Fibroblast of peridontal ligament (primary cell): ENCODE measurements at regions not wholly inside any gene's neighbourhood (a gene's known extent, or its start where the extent isn't known, plus 50 kb on each side); places are given as distances from the start of the nearest gene placed in this dataset.
"Not testable (repeated sequence)": the region's sequence is repeated elsewhere in the genome, so short reads cannot be mapped to it uniquely, and the experiment has no call there.

ENCODE experiments used
- DNase-seq: peaks from one replicate; pipeline ENCODE4 v3.0.0-alpha.2; 2010; ENCODE audit errors: extremely low read depth

DNA sequence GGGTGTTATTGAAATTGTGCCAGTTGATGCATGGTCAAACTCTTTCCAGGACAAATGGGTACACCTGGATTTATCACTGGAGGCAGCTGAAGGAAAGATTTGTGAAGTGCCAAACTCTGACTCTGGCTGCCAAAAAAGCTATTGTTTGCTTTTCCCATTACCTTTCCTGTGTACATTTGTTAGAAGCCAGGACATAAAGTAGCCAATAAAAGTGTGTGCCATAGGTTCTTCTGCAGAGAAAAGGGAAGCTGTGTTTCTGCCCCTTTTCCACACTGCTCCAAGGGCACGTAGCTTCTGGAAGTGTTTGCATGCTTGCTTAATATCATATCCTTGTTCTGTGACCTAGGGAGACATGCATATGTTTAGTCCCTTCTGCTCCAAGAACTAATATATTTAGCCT, 1114.4 kb downstream of the SLC16A7 start:
- DNase-seq: no peak

DNA sequence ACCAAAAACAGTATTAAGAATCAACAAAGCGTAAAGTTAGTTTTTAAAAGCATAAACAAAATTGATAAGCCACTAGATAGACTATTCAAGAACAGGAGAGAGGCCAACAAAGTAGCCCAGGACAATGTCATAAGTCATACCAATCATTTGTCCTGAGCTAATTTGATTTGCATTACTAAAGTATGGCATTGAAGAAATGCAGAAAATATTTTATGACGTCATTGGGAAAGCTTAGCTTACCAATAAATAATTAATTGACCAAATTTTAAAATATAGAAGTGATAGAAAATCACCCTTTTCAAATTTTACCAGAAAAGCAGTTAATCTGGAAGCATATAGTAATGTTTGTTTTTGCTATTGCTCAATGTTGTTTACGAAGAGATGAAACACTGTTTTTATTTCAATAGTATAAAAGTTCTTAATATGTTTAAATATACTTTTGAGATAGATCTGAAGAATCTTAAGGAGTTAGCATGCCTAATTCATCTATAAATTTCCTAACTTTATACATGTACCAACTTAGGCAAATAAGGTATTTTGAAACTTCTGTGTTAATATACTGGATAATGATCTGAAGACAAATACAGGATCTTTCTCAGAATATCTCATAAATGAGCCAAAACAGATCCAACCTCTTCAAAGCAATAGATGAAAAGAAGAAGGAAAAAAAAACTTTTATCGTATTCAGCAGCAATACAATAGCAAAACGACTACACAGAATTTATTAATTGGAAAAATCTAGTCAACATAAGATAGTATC, 1118.5 kb downstream of the SLC16A7 start:
- DNase-seq: no peak

DNA sequence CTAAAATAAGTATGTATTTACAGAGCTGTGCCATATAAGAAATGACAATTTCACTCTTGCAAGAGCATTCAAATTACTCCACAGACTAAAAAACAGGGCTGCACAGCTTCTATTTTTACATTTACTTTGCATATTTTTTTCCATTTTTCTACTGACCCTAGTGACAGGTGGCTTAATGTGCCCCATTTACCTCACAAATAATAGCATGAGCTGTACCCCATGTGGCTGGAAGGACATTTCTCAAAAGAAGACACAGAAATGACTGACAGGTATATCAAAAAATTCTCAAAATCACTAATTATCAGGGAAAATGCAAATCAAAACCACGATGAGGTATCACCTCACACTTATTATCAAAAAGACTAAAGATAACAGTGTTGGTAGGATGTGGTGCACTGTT, 1128.6 kb downstream of the SLC16A7 start:
- DNase-seq: no peak

DNA sequence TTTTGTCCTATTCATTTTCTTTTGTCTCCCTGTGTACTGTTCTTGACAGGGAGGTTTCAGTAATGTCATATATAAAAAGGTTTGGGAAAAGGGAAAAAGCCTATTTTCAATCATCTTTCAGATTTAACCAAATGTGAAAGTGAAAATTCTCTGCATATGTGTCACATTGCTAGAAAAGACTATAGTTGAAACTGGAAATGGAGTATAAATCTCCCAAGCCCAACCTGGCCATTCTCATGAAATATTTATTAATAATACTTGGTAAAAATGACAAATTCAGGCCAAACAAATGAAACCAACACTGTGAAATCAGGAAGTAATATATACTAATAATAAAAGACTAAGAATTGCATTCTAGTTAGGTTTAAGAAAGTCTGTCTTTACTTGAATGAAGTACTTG, 1129.2 kb downstream of the SLC16A7 start:
- no peak for DNase-seq

DNA sequence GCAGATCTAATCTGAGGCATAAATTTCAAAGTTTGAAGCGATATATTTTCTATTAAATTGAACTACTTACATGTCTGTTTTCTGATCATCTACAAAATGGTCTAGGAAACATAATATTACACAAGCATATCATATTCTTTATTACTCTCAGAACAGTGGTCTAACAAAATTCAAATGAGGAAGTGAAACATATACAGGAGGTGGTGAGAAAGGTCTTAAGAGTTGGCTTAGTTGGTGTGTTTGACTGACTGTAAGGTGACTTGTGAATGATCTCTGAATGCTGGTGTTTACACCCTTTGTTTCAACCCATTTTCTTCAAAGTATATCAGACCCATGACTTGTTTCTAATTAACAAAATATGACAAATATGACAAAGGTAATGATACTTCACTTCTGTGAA, 1156.8 kb downstream of the SLC16A7 start:
- DNase-seq: no peak

DNA sequence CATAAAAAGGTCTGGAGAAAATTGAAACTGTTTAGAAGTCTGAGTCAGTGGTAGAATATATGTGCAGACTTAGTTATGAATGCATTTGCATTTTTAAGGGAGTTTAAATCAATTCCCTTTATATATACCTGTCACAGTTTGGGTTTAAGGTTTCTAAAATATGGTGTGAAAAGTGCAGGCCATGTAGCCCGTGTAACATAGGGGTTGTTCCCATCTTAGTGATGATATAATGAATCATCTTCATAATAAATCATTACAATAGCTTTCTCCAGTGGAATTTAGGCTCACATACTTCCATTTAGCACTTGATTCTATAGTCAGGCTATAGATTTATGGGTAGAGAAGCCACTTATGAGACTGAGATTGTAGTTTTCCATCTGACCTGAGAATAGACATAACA, 1162.4 kb downstream of the SLC16A7 start:
- no peak for DNase-seq

DNA sequence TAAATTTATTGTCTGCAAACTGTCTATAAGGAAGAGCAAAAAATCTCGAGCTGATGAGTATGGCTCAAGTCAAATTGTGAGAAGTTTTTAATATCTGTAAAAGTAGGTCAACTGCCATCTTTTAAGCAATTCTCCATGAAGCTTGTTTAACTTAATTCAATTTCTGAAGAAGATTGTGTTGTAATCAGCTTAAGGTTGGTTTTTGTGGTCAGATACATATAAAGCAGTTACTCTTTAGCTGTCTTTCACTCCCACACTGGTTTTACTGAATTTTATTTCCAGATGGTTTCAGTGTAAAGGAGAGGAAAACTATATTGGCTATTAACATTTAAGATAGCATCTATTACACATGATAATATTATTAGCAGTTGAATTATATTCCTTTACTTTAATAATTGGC, 1165.1 kb downstream of the SLC16A7 start:
- DNase-seq: no peak

DNA sequence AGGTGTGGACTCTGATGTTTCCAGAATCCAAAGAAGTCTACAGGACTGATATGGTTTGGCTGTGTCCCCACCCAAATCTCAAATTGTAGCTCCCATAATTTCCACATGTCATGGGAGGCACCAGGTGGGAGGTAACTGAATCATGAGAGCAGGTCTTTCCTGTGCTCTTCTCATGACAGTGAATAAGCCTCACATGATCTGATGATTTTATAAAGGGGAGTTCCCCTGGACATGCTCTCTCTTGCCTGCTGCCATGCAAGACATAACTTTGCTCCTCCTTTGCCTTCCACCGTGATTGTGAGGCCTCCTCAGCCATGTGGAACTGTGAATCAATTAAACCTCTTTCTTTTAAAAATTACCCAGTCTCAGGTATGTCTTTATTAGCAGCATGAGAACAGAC, 1205.3 kb downstream of the SLC16A7 start:
- DNase-seq: not testable (repeated sequence)

DNA sequence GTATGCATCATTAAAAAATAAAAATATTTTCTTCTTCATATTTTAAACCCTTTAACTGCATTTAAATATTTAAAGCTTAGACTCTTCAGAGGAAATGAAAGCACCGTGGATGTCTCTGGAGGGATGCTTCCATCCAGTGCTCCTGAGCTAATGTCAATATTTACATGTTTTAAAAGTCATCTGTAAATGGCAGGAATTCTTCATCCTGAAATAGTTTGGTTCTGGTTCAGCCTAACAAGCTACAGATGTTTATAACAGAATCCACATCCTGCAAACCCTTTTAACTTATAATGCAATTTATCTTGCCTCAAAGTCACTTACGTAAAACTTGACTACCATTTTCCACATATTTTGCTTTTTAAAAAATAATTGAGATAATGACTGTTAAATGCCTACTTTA, 1207.3 kb downstream of the SLC16A7 start:
- no peak for DNase-seq

DNA sequence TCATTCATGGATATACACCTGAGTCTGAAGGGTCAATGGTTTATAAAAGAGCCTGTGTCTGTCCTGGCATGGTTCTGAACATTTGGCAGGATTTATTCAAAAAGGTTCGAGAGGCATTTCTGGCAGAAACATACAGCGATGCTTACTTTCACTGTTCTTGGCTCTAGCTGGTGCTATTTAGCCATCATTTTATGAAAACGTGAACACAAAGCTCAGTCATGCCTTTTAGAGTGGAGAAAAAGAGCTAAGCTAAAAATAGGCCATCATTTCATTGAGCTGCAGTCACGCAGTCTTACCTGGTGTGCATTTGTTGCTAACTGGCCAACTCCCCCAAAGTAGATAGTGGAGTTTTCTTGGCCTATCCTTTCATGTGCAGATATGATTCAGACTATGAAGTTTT, 1209.5 kb downstream of the SLC16A7 start:
- no peak for DNase-seq

DNA sequence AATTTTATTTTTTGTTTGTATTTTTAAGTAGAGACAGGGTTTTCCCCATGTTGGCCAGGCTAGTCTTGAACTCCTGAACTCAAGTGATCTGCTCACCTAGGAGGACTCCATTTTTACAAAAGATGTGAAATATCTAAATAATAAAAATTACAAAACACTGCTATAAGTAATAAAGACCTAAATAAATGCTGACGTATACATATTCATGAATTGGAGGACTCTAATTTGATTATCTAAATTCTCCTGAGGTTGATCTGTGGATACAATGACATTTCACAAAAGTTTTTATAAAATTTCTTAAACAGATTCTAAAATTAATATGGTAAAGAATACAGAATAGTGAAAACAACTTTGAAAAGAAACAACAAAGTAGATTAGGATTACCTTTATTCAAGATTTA, 1224.0 kb downstream of the SLC16A7 start:
- no peak for DNase-seq

DNA sequence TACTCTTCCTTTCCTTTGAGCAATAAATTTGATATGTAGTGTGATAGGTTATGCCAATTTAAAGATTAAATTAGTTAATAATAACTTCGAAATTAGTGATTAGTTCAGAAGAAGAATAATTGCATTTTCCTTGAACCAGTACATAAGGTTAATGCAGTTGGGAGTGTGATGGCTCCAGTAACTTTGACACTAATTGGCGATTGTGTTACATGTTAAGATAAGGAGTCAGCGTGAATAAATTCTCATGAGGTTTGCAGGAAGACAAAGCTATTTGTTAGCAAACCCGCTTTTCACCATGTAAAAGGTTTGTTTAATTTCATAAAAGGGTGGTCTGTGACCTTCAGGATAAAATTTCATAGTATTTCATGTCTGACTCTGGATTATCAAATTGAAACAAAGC, 1226.8 kb downstream of the SLC16A7 start:
- DNase-seq: no peak

DNA sequence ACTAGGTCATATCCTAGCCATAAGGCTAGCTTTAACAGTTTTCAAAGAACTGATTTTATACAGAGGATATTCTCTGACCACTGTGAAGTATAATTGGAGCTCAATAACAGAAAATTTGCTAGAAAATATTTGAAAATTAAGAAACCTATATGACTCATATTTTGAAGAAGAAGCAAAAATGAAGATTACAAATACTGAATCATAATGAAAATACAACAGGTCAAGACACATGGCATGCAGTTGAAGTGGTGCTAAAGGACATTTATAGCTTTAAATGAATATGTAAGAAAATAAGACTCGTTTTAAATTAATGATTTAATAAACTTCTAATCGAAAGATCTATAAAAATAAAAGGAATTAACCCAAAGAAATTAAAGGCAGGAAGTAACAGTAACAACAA, 1234.6 kb downstream of the SLC16A7 start:
- DNase-seq: no peak

DNA sequence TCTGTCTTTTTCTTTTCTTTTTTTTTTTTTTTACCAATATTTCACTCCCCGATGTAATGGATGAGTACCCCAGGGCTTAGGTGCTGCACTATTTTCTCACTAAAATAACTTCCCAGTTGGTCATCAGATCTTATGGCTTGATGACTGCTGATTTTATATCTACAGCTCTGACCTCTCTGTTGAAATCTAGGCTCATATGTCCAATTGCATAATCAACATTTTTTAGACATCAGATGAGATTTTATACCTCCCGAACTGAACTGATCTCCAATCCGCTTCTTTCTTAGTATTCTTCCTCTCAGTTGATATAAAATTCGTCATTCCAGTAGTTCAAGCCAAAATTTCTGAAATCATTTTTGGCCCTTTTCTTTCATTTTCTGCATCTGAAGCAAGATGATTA, 1236.5 kb downstream of the SLC16A7 start:
- DNase-seq: no peak

DNA sequence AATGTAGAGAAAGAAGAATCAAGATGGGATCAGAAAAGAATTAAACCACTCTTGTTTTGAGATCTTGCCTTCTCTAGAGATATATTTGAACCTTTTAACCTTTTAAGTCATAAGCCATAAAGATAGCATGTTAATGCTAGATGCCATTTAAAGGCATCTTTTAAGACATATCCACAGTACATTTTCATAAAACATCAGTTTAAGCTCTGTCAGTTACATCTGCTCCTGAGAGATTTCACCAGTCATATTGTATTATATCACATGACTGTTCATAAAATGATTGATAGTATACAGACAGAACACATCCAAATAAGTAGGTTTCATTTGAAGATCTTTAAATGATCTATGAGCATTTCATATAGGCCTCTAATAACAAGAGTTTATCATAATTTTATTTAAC, 1238.5 kb downstream of the SLC16A7 start:
- DNase-seq: no peak

DNA sequence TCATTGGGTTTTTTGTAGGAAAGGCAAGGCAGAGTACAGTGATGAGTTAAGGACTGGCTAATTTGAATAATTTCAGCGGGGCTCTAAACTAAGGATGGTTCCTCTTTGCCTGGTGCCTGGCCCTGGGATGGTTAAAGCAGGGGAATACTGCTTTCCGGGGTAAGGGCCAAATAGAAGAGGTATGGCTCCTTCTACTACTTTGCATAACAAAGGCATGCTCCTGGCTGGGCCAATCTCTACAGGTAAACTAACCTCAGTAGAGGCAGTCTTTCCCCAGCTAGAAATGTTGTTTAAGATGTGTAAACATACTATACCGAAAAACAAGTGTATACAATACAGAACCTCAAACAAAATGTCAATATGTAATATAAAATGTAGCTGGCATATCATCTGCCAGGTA, 1239.0 kb downstream of the SLC16A7 start:
- no peak for DNase-seq

DNA sequence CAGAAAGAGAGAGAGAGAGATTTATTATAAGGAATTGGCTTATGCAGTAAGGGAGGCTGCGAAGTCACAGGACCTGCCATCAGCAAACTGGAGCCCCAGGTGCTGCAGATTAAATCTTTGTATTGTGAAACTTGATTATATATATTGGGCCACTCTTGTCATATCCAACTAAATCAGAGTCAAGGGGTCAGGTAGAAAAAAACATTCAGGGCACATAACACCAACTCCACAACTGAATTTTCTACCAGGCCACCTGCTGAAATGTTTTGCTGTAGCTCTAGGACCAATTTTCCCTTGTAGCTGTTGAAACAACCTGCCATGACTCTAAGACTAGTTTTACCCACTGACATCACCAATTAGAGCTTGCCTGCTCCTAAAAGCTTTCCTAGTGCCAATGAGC, 1240.8 kb downstream of the SLC16A7 start:
- no peak for DNase-seq

DNA sequence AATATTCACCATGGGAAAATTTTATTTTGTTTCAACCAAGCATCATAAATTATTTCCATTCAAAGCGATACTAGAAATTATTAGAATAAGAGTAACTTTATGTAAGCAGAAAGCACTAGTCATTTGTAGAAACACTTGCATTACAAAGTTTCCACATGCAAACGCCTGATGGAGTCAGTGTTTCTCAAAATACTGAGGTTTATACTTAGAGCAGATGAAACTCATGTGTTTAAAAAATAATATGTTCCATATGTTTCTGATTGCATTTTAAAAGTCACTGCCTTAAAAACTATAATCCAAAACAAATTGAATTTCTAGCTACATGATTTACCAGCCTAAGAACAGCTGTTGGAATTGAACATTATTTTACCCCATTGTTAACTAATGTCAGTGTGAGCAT, 1246.4 kb downstream of the SLC16A7 start:
- no peak for DNase-seq

DNA sequence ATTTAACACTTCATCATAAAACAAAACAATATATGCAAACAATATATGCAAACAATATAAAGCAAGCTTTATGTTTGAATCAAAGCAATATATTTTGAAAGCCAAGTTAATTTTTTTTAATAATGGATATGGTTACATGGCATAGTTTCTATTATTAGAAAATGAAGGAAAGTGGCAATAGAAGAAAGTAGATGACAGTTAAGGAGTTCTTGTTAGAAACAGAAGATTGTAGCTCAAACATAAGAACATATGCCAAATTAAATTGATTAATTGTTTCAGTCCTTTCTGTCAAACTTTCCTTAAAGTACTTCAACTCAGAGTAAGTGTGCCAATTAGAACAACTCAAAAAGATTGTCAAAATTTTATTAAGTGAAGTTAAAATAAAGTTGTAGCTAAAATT, 1248.3 kb downstream of the SLC16A7 start:
- DNase-seq: no peak

DNA sequence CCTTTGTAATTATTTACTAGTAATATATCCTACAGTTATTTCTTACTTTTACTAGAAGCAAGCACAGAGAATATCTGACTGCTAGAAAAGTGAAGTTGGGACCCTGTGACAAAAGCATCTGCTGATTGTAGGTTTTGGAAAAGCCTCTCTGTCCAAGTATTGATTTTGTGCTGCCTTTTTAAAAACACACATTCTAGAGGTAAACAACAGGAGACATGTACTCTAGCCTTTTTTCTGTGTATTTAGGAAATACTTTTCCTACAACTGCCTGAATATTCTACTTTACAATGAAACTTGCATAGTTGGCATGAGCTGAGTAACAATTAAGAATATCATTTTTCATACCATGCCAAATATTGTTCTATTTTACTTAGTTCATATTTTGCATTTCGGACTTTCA, 1249.0 kb downstream of the SLC16A7 start:
- DNase-seq: no peak

DNA sequence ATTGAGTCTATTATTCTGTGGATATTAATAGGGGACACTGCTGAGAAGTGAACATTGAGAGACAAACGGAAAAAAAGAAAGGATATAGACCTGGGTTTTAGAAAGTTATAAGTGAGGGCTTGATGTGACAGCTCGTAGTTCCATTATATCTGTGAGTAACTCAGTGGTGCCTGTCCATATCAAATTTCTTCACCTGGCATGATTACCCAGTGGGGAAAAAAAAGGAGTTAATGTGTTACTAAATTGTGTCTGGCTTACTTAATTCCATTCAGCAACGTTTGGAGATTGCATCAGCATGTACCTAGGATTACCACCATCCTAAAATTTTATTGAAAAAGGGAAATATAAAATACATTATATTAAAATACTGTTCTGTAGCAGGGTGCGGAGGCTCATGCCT, 1249.9 kb downstream of the SLC16A7 start:
- DNase-seq: no peak

DNA sequence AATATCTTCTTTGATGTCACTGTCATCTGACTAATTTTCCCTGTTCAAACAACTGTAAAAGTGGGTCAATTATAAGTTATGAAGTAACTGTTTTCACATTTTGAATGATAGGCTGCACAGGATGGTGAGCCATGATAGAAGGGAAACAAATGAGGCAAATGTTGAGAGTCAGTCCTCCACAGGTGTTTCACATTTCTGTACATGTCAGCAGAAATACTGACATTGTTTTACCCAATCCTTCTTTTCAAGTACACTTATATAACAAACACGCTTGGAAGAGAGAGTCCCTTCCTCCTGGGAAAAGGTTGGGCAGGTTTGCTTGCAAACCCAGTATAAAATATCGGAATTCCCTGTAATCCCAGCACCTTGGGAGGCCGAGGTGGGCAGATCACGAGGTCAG, 1251.5 kb downstream of the SLC16A7 start:
- DNase-seq: no peak

DNA sequence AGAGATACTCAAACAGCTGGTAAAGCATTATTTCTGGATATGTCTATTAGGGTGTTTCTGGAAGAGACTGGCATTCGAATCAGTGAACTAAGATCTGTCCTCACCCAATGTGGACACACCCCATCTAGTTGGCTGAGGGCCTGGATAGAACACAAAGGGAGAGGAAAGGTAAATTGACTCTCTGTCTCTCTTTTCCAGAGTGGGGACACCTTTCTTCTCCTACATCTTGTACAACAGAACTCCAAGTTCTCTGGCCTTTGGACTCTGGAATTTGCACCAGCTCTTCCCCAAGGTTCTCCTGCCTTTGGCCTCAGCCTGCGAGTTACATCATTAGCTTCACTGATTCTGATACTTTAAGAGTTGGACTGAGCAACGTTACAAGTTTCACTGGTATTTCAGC, 1253.9 kb downstream of the SLC16A7 start:
- no peak for DNase-seq

DNA sequence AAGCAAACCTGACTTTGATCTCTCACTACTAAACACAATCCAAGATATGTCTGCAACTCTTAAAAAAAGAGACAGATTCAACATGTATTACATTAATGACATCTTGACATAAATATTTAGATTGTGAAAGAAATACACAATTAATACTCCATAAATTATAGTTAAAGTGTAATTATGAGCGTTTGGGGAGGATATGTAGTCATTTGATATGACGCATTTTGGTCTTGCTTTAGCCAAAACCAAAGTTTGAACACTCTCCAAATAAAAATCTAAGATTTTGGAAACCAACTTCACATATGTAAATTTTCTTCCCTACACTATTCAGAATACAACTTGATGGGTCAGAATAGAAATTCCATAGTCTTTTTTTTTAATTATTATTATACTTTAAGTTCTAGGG, 1257.6 kb downstream of the SLC16A7 start:
- no peak for DNase-seq
